NCI-H1694 (cell line): ENCODE measurements at regions not wholly inside any gene's neighbourhood (a gene's known extent, or its start where the extent isn't known, plus 50 kb on each side); places are given as distances from the start of the nearest gene placed in this dataset.
A peak's percentile ranks its signal among the peaks of the same experiment; 100 is the strongest.
"Not testable (repeated sequence)": the region's sequence is repeated elsewhere in the genome, so short reads cannot be mapped to it uniquely, and the experiment has no call there.

Experiments
- DNase-seq: peaks from one replicate; lab custom pipeline; 2025; lab: John Stamatoyannopoulos, UW

- DNase-seq = no peak
Measured at GRCh38 chr12:103011974-103012763, 54.7 kb downstream of the ASCL1 start.

- no peak for DNase-seq
Measured at GRCh38 chr12:103012884-103013283, 55.4 kb downstream of the ASCL1 start.

- no peak for DNase-seq
Measured at GRCh38 chr12:103013741-103014300, 56.3 kb downstream of the ASCL1 start.

GRCh38 chr12:103016381-103016780 is 58.9 kb downstream of the ASCL1 start:
- DNase-seq = no peak

DNA sequence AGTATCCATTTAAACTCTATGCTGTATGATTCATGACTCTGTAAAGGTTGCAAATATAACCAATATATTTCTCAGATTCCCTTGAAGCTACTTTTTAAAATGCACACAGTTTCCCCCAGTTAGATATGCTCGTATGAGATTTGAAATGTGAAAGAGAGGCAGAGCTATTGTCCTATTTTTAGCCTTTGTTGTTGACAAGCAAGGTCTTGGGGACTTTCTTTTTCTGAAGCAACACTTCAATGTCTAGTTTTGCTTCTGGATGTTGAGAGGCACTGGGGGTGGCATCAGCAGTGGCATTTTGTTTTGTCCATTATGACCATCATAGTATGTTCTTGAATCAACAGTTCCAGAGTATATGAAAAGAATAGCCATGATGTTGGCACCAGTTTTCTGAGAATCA is 63.4 kb downstream of the ASCL1 start:
- DNase-seq = no peak

- DNase-seq = no peak
Measured at GRCh38 chr12:103021538-103022218, 64.2 kb downstream of the ASCL1 start.

DNA sequence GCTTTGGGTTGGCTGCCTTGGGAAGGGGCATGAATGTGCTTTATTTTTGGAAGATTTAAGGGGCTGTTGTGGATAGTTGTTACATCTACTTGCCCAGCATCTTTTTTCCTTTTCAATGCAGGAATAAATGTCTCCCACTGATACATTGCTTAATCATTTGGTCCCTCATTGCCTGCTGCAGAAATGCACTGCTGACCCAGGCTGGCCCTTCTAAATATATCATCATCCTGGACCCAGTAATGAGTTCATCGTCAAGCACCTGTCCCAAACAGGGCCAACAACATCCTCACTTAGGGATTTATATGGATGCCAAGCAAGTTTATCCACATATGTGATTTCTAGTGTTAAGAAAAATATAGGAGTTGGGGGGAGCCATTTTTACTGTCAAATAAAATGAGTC is 67.2 kb downstream of the ASCL1 start:
- DNase-seq = no peak

DNA sequence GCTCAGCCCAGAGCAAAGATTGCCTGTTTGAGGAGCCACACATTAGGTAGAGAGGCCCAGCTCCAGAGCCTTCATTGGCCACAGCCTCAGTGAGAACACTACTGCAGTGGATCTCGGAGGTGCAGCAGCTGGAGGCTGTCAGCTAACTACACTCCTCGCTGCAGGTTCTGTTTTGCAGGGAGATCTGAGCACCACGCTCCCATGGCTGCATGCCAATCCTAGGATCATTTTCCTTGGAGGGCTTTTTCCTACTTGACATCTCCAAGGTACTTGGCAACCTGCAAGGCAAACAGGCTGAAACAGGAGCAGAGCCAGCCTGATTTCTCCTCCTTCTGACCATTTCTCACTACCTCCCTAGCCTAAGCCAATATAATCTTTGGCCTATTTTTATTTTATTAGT is 69.2 kb downstream of the ASCL1 start:
- not testable (repeated sequence) for DNase-seq

DNA sequence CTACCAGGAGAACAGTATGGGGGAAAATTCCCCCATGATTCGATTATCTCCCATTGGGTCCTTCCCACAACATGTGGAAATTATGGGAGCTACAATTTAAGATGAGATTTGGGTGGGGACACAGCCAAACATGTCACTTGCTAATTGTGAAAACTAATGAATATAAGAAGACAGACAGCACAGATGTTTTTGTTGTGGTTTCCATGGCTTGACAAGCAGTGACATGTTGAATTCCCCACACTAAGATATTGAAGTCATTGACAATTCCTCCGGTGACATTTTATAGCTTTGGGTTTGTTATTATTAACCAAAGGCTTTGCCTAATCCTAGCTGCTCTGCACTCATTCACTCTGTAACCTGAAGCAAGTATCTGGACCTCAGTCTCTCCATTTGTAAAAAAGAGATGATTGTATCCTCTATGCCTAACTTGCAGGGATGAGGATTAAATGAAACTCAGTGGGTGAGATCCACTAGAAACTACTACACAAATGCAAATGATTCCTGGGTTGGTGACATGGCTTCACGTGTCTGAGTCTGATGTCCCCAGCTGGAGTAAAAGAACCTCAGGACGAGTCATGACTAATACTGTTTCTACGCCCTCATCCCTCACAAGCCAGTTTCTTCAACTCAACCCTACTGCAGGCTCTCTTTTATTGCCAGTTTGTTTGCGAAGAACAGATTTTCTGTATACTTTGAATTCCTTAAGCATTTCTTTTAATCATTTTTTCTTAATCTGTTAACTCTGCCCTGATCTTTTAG is 71.6 kb downstream of the ASCL1 start:
- DNase-seq = peak; percentile 3

DNA sequence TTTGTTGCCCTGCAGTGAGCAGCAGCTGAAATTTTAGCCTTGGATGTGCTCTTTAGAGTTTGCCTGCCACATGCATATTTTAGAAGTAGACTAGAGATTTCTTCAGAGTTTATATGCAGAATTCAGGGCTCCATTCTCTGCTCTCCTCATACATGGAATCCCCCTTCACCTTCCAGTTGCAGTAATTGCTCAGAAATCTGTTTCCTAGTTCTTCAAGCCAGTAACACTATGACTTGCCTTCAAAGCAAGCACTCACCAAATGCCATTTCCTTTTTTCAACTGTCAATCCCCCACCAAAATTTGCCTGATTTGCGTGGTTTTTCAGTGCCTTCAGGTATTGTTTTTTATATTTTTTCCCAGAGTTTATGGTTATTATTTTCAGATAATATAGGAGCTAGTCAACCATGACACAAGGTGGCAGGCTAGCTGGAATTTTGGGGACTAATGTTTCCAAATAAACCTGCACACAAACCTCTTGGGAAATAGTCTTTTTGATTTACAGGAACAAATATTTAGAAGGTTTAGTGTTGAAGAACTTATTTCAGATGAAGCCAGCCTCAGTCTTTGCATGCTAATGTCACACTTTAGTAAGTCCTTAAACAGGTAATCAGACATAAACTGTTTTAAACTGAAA is 79.2 kb downstream of the ASCL1 start:
- no peak for DNase-seq

DNA sequence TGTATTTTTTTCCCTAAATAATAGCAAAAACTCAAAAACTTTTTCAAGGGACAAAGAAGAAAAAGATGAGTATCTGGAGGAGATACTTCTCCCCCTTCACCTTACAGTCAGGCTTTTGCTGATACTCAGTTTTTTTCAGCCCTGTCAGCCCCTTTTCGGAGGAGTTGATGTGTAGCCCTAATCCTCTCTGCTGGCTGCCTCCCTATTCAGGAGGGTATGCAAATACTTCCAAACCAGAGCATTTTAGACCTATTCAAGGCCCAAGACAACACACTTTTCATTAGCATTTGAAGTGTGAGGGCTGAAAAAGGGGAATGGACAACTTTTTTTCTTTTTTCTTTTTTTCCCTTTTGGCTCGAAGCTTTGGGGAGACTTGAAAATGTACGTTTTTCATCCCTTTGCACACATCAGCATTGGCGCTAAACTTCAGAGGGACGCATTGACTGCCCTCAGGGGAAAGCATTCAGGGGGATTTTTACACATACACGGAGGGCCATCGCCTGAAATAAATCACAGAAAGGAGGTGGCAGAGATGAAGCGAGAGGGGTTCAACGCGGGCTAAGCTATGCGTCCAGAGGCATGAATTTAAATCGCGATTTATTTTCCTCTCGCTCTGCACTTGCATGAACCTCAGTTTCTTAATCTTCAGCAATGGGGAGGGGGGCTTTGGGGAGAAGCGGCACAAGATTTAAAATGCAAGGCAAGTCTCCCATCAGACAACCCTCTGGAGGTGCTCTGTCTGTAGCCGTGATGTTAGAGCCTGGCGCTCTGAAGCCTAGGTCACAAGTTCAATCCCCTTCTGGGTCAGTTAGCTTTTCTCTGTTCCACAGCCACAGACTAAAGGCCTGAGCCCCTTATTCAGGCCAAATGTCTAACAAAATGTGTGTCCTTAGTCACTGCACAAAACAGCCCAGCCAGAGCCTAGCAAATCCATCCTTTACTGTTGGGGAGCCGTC is 86.3 kb downstream of the ASCL1 start:
- no peak for DNase-seq

GRCh38 chr12:103046154-103046553 is 88.7 kb downstream of the ASCL1 start:
- no peak for DNase-seq

- DNase-seq = no peak
Measured at GRCh38 chr12:103050273-103050672, 92.8 kb downstream of the ASCL1 start.

DNA sequence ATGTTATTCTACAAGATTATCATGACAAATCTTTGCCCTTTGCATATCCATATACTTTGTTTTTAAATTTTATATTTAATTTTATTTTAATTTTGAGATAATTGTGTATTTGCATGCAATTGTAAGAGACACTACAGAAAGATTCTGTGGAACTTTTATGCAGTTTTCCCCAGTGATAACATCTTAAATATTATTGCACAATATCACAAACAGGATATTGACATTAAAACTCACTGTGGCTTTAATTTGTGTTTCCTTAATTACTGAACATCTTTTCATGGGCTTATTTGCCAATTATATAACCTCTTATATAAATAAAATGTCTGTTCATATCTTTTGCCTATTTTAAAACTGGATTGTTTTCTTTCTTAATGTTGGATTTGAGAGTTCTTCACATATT is 95.6 kb downstream of the ASCL1 start:
- DNase-seq = no peak

DNA sequence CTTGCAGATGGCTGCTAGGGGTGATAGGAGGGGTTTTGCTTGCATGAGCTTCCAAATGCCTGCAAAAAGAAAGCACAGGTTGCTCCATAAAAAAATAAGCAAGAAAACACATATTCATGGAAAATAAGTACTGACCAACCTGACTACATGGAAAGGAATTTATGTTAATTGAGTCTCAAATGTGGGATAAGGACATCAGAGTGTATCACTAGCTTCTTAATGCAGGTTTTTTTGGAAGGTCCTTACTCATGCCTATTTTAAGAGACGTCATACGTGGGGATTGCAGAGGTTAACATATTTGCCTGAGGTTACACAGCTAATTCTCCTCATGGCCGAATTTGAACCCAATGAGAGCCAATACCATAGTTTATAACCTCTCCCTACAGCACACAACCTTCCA is 116.2 kb downstream of the ASCL1 start:
- no peak for DNase-seq

GRCh38 chr12:103075848-103076247 is 118.4 kb downstream of the ASCL1 start:
- DNase-seq = no peak

DNA sequence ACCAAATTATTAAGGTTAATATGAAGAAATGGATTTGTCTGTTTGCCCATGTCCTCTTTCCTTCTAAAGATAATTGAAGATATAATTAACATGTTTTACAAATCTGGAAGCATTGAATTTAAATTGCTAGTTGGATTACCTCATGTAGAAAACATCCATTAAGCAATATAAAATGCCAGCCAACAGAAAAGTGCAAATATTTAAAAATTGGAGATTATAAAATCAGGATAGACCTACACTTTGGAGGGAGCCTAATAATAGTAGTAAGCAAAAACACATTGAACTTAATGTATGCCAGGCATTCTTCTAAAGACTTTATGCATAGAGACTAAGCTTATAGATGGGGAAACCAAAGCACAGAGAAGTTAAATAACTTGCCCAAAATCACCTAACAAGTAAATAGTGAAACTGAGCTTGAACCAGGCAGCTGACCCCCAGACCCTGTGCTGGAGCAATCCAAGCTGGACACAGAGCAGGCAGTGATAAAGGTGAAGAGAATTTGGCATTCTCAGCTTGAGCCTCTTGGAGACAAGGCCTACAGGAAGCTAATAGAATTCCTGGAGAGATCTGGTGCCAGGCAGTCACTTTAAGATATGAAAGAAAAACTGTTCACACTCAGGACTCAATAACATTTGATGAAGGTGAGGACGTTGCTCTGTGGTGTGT is 119.8 kb downstream of the ASCL1 start:
- no peak for DNase-seq

DNA sequence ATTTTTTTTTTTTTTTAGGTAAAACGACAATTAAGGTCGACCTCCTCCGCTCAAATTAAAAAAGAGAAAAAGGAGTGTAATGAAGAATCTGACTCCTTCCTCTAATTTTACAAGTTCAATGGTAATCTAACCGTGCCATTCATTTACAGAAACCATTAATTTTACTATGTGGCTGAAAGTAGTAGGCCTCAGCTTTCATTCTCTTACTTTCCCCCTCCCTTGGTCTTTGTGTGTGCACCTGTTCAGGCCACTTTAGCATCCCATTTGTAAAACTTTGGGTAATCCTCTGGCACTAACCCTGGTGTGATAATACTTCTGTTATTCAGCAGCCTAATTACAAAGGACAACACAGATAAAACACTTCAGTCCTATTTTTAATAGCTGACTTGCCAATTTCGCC is 128.1 kb downstream of the ASCL1 start:
- DNase-seq = no peak

GRCh38 chr12:103086471-103086870 is 129.0 kb downstream of the ASCL1 start:
- no peak for DNase-seq

GRCh38 chr12:103093499-103094106 is 136.1 kb downstream of the ASCL1 start:
- no peak for DNase-seq
